CD4-positive, alpha-beta T cell treated with Interleukin-4 for 4 hours (primary cell): ENCODE measurements at regions not wholly inside any gene's neighbourhood (a gene's known extent, or its start where the extent isn't known, plus 50 kb on each side); places are given as distances from the start of the nearest gene placed in this dataset.
"Not testable (repeated sequence)": the region's sequence is repeated elsewhere in the genome, so short reads cannot be mapped to it uniquely, and the experiment has no call there.

ENCODE experiments used
- DNase-seq: peaks from one replicate; pipeline ENCODE4 v3.0.0-alpha.2; 2020

- DNase-seq, result no peak
These were observed 80.8 kb upstream of the AGAP1 start for GRCh38 chr2:235413064-235413463.

GRCh38 chr2:235414422-235414821, 79.4 kb upstream of the AGAP1 start:
- no peak for DNase-seq

GRCh38 chr2:235416858-235417499, 76.9 kb upstream of the AGAP1 start:
- no peak for DNase-seq

- no peak for DNase-seq
These were observed 74.9 kb upstream of the AGAP1 start for GRCh38 chr2:235418918-235419317.

- no peak for DNase-seq
These were observed 73.8 kb upstream of the AGAP1 start for GRCh38 chr2:235419996-235420395.

GRCh38 chr2:235421618-235422017, 72.2 kb upstream of the AGAP1 start:
- no peak for DNase-seq

- no peak for DNase-seq
These were observed 63.3 kb upstream of the AGAP1 start for GRCh38 chr2:235430366-235431083.

GRCh38 chr2:235432741-235433520, 60.9 kb upstream of the AGAP1 start:
- DNase-seq, result no peak

- DNase-seq, result no peak
These were observed 60.0 kb upstream of the AGAP1 start for GRCh38 chr2:235433860-235434259.

GRCh38 chr2:235439959-235440662, 53.7 kb upstream of the AGAP1 start:
- no peak for DNase-seq

GRCh38 chr2:235443580-235443979, 50.3 kb upstream of the AGAP1 start:
- DNase-seq, result not testable (repeated sequence)
